Gastrocnemius medialis (tissue), 4 donors: ENCODE measurements at regions not wholly inside any gene's neighbourhood (a gene's known extent, or its start where the extent isn't known, plus 50 kb on each side); places are given as distances from the start of the nearest gene placed in this dataset.

Experiments used
- ATAC-seq, 2 donors: fragments of 150-250 bp; one replicate each; pipeline ENCODE4 v1.9.1; 2016
- DNase-seq, 2 donors: peaks; one replicate each; pipeline ENCODE4 v3.0.0-alpha.2; 2019
- H3K27ac ChIP-seq, 4 donors: fragments of 200-600 bp; sonication (generic); 1 replicate in 1 of 4; 2 replicates in 3 of 4; pipeline ENCODE4 v1.5.1; 2016 to 2018; ENCODE audit warnings: mild to moderate bottlenecking in 2 of 4, moderate library complexity in 1 of 4
- H3K27me3 ChIP-seq, 3 donors: fragments of 200-600 bp; sonication (generic) in 2 of 3; 1 replicate in 1 of 3; 2 replicates in 2 of 3; pipeline versions ENCODE4 v1.5.1 to v1.6.0; 2016 to 2019; ENCODE audit warnings: mild to moderate bottlenecking in 1 of 3, moderate library complexity in 1 of 3
- H3K36me3 ChIP-seq, 2 donors: fragments of 200-600 bp; sonication (generic) in 1 of 2; one replicate each; pipeline ENCODE4 v1.5.1; 2017 to 2018
- H3K4me1 ChIP-seq, 2 donors: fragments of 200-600 bp; sonication (generic) in 1 of 2; one replicate each; pipeline ENCODE4 v1.5.1; 2016 to 2017; ENCODE audit warnings: mild to moderate bottlenecking in 2 of 2
- H3K4me3 ChIP-seq, 4 donors: fragments of 200-600 bp; sonication (generic) in 3 of 4; 1 replicate in 1 of 4; 2 replicates in 3 of 4; pipeline ENCODE4 v1.5.1; 2016 to 2019; ENCODE audit warnings: mild to moderate bottlenecking in 2 of 4
- H3K9me3 ChIP-seq, 3 donors: fragments of 200-600 bp; sonication (generic) in 2 of 3; 1 replicate in 1 of 3; 2 replicates in 2 of 3; pipeline ENCODE4 v1.5.1; 2016 to 2019
- CTCF ChIP-seq, 5 experiments: fragments of 450-650 bp in 3 of 5; fragments of 200-600 bp in 2 of 5; sonication (generic) in 2 of 5; IDR thresholded peaks in 4 of 5; conservative IDR thresholded peaks in 1 of 5; 1 replicate in 4 of 5; 2 replicates in 1 of 5; pipeline ENCODE4 v1.5.1; 2016 to 2019; ENCODE audit warnings: antibody characterized with exemption in 5 of 5, mild to moderate bottlenecking in 3 of 5, moderate library complexity in 3 of 5
- POLR2A ChIP-seq, 2 donors: fragments of 450-650 bp; IDR thresholded peaks; one replicate each; pipeline ENCODE4 v1.6.1; 2017; ENCODE audit warnings: antibody characterized with exemption in 2 of 2, mild to moderate bottlenecking in 2 of 2, moderate library complexity in 2 of 2
- in situ Hi-C, 4 donors: fragments of 200-750 bp; cut with MboI; loops; one replicate each; pipeline versions ENCODE4 v1.15.0 to v1.8.0; 2017; ENCODE audit warnings: low sequenced_read_pairs in 4 of 4
- intact Hi-C: fragments of 100-400 bp; cut with DNase I; formaldehyde crosslinking; loops from one replicate; pipeline ENCODE4 v1.15.1; 2023; ENCODE audit warnings: low total_unique reads

- H3K27me3 ChIP-seq = no peaks in the 10 kb centered on the region
- H3K4me3 ChIP-seq = no peak overlapping the region
- no peaks in the 10 kb centered on the region for H3K9me3 ChIP-seq
- H3K27ac ChIP-seq = no peak overlapping the region
- intact Hi-C loops (no loop called here), in situ Hi-C loops (no loop called here)
- H3K36me3 ChIP-seq = no peaks in the 10 kb centered on the region
- DNase-seq = no peak
- ATAC-seq = no peak
- TF ChIP-seq CTCF (IDR thresholded peaks at IDR 0.05 in 4 of 5, conservative IDR thresholded peaks at IDR 0.05 in 1 of 5) = no peak
- no peak for TF ChIP-seq POLR2A (IDR thresholded peaks at IDR 0.05)
- no peaks in the 10 kb centered on the region for H3K4me1 ChIP-seq
Observed at GRCh38 chr3:111286746-111287145, 215.1 kb downstream of the NECTIN3 start.

GRCh38 chr3:111292117-111292516, 220.5 kb downstream of the NECTIN3 start:
- Histone ChIP-seq H3K36me3 (no peaks in the 10 kb centered on the region), H3K9me3 (no peaks in the 10 kb centered on the region), H3K4me3 (no peak overlapping the region), H3K4me1 (no peaks in the 10 kb centered on the region), H3K27ac (no peak overlapping the region), H3K27me3 (no peaks in the 10 kb centered on the region)
- no peak for TF ChIP-seq CTCF (IDR thresholded peaks at IDR 0.05 in 4 of 5, conservative IDR thresholded peaks at IDR 0.05 in 1 of 5)
- no peak for TF ChIP-seq POLR2A (IDR thresholded peaks at IDR 0.05)
- DNase-seq (no peak), ATAC-seq (no peak)
- in situ Hi-C loops = no loop called here
- intact Hi-C loops = no loop called here

GRCh38 chr3:111299192-111299615, 227.6 kb downstream of the NECTIN3 start:
- in situ Hi-C loops = no loop called here
- TF ChIP-seq POLR2A (IDR thresholded peaks at IDR 0.05) = no peak
- TF ChIP-seq CTCF (IDR thresholded peaks at IDR 0.05 in 4 of 5, conservative IDR thresholded peaks at IDR 0.05 in 1 of 5) = no peak

GRCh38 chr3:111301238-111301798, 229.7 kb downstream of the NECTIN3 start:
- no peaks in the 10 kb centered on the region for H3K9me3 ChIP-seq
- no peaks in the 10 kb centered on the region for H3K36me3 ChIP-seq
- intact Hi-C loops = no loop called here
- H3K27ac ChIP-seq = no peak overlapping the region
- TF ChIP-seq CTCF (IDR thresholded peaks at IDR 0.05 in 4 of 5, conservative IDR thresholded peaks at IDR 0.05 in 1 of 5) (no peak), POLR2A (IDR thresholded peaks at IDR 0.05) (no peak)
- H3K4me3 ChIP-seq = no peak overlapping the region
- no peaks in the 10 kb centered on the region for H3K4me1 ChIP-seq
- in situ Hi-C loops = no loop called here
- DNase-seq (no peak), ATAC-seq (no peak)
- no peaks in the 10 kb centered on the region for H3K27me3 ChIP-seq

More at GRCh38 chr3:111299192-111299615, 227.6 kb downstream of the NECTIN3 start:
- DNase-seq (no peak), ATAC-seq (no peak)
- no peak overlapping the region for H3K27ac ChIP-seq
- H3K9me3 ChIP-seq = no peaks in the 10 kb centered on the region
- intact Hi-C loops = no loop called here
- no peaks in the 10 kb centered on the region for H3K36me3 ChIP-seq
- no peaks in the 10 kb centered on the region for H3K27me3 ChIP-seq
- no peak overlapping the region for H3K4me3 ChIP-seq
- H3K4me1 ChIP-seq = no peaks in the 10 kb centered on the region

- no peaks in the 10 kb centered on the region for H3K4me1 ChIP-seq
- no peaks in the 10 kb centered on the region for H3K27me3 ChIP-seq
- no peaks in the 10 kb centered on the region for H3K36me3 ChIP-seq
- TF ChIP-seq POLR2A (IDR thresholded peaks at IDR 0.05) = no peak
- no peak for TF ChIP-seq CTCF (IDR thresholded peaks at IDR 0.05 in 4 of 5, conservative IDR thresholded peaks at IDR 0.05 in 1 of 5)
- intact Hi-C loops = no loop called here
- ATAC-seq = no peak
- H3K27ac ChIP-seq = no peak overlapping the region
- no peak for DNase-seq
- no peaks in the 10 kb centered on the region for H3K9me3 ChIP-seq
- in situ Hi-C loops = no loop called here
- H3K4me3 ChIP-seq = no peak overlapping the region
Observed at GRCh38 chr3:111302063-111302462, 230.4 kb downstream of the NECTIN3 start.
